Progenitor cell of endocrine pancreas (in vitro differentiated cells): ENCODE measurements at regions not wholly inside any gene's neighbourhood (a gene's known extent, or its start where the extent isn't known, plus 50 kb on each side); places are given as distances from the start of the nearest gene placed in this dataset.

Source experiments
- DNase-seq: peaks from one replicate; pipeline ENCODE4 v3.0.0; 2021; ENCODE audit warnings: low spot score; ENCODE audit not compliant: unreplicated experiment
- H3K27ac Mint-ChIP-seq: 2 replicates; pipeline ENCODE4 v1.8.0; 2021; ENCODE audit warnings: mild to moderate bottlenecking, moderate library complexity, mixed read lengths
- H3K27me3 Mint-ChIP-seq: 2 replicates; pipeline ENCODE4 v1.8.0; 2021; ENCODE audit warnings: mixed read lengths
- H3K36me3 Mint-ChIP-seq: 2 replicates; pipeline ENCODE4 v1.8.0; 2022; ENCODE audit warnings: mixed read lengths; ENCODE audit not compliant: insufficient read depth
- H3K4me1 Mint-ChIP-seq: 2 replicates; pipeline ENCODE4 v1.8.0; 2021; ENCODE audit warnings: low read depth, mixed read lengths
- H3K4me3 Mint-ChIP-seq: 2 replicates; pipeline ENCODE4 v1.8.0; 2021; ENCODE audit warnings: low read depth, mild to moderate bottlenecking, moderate library complexity, mixed read lengths
- H3K9me3 Mint-ChIP-seq: 2 replicates; pipeline ENCODE4 v1.8.0; 2021; ENCODE audit warnings: low read depth, mixed read lengths
- TF ChIP-seq, protein P1 (sequence below): fragments of 200-600 bp; sonication (generic); IDR thresholded peaks from one replicate; pipeline ENCODE4 v1.5.0; 2021; ENCODE audit warnings: antibody characterized with exemption, mild to moderate bottlenecking; ENCODE audit not compliant: unreplicated experiment

DNA sequence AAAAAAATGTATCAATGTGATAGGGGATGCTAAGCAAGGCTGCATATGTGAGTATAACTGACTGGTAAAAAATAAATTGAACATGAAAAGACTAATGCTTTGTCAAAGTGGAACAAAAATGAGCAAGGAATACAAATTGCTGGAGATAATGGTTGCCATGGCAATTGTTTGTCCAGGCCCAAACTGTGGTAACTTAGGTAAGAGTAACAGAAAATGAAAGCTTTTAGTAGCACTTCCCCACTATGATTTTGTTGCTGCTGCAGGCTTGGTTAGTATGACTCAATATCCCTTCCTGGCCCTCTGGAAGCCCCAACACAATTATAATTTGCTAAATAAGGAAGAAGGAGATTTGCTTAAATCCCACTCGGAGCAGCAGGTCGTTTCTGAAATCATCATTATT is 577.1 kb downstream of the DOK5 start:
- H3K36me3 Mint-ChIP-seq = no peaks in the 10 kb centered on the region
- peaks cover 9% of the 10 kb centered on the region for H3K4me1 Mint-ChIP-seq
- no peaks in the 10 kb centered on the region for H3K9me3 Mint-ChIP-seq
- TF ChIP-seq, protein P1, sequence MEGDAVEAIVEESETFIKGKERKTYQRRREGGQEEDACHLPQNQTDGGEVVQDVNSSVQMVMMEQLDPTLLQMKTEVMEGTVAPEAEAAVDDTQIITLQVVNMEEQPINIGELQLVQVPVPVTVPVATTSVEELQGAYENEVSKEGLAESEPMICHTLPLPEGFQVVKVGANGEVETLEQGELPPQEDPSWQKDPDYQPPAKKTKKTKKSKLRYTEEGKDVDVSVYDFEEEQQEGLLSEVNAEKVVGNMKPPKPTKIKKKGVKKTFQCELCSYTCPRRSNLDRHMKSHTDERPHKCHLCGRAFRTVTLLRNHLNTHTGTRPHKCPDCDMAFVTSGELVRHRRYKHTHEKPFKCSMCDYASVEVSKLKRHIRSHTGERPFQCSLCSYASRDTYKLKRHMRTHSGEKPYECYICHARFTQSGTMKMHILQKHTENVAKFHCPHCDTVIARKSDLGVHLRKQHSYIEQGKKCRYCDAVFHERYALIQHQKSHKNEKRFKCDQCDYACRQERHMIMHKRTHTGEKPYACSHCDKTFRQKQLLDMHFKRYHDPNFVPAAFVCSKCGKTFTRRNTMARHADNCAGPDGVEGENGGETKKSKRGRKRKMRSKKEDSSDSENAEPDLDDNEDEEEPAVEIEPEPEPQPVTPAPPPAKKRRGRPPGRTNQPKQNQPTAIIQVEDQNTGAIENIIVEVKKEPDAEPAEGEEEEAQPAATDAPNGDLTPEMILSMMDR = no peak
- no peak overlapping the region for H3K4me3 Mint-ChIP-seq
- H3K27me3 Mint-ChIP-seq = peaks cover 3% of the 10 kb centered on the region
- H3K27ac Mint-ChIP-seq = no peak overlapping the region
- no peak for DNase-seq

DNA sequence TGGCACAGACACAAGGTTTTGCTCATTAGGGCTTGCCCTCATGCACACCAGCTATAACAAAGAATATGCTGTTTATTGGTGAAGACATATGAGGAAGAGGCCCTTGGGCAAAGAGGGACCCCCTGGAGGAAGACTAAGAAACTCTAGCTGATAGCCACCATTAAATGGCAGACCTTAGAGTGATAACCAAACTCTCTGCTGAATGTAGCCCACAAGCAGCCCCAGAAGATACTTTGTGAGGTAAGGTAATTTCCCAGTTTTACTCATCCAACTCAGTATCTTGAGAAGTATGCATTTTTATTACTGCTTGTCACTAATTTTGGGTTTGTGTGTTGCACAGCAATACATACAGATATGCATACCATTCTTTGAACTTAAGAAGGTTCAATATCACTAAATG is 563.3 kb downstream of the DOK5 start:
- DNase-seq = no peak
- no peaks in the 10 kb centered on the region for H3K9me3 Mint-ChIP-seq
- H3K27ac Mint-ChIP-seq = no peak overlapping the region
- no peak overlapping the region for H3K4me3 Mint-ChIP-seq
- H3K36me3 Mint-ChIP-seq = no peaks in the 10 kb centered on the region
- no peaks in the 10 kb centered on the region for H3K4me1 Mint-ChIP-seq
- no peaks in the 10 kb centered on the region for H3K27me3 Mint-ChIP-seq
- TF ChIP-seq, protein P1 = no peak

DNA sequence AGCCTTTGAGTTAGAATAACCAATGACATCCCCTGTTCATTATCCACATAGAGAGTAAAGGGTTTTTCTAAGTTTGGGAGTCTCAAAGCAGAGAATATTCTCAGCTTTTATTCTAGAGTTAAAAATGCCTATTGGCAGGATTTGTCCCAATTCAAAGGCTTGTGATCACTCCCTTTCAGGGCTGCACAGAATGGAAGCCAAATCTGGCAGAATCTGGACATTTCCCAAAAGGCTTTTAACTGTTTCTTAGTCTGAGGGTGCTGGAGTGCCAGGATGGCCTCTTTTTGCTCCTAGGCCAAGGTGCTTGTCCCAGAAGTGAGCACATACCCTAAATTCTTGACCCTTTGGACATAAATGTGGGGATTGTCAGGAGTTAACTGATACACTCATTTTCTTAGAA is 556.6 kb downstream of the DOK5 start:
- Mint-ChIP-seq H3K9me3 (no peaks in the 10 kb centered on the region), H3K4me3 (no peak overlapping the region), H3K4me1 (no peaks in the 10 kb centered on the region), H3K36me3 (no peaks in the 10 kb centered on the region), H3K27ac (no peak overlapping the region), H3K27me3 (no peaks in the 10 kb centered on the region)
- TF ChIP-seq, protein P1 = no peak
- DNase-seq = no peak

DNA sequence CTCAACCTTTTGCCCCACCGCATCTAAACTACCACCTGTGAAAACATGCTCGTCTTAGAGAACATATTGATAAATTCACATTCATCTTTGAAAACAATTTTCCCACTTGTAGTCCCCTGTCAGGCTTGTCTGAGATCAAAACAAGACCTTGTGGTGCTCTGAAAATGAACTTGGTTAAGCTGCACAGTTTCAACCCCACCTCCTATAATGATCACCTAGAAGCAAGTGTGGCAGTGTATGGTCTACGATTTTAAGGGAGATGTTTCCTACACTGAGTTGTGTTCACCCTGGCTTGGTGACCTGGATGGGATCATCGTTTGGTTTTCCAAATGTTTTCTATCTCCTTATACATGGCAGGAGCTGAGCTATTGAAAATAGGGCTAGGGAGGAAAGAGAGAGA is 539.4 kb downstream of the DOK5 start:
- H3K27ac Mint-ChIP-seq = no peak overlapping the region

DNA sequence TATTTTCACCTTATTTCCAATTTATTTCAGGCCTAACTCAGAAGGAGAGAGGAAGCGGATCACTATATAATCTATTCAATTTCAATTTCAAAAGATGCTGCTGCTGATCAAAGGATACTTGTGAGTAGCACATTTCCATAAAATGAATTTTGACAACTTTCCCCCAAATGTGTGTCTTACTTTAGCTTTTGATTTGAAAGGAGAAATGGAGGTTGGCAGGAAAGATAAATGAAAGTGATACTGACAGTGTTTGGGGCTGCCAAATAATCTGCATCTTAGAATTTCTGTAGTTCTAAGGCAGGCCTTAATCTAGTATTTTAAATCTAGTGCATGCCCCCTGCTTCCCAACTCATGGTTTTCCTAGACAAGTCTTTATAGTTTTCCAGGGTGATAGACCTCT is 535.4 kb downstream of the DOK5 start:
- Mint-ChIP-seq H3K4me1 (no peaks in the 10 kb centered on the region), H3K36me3 (no peaks in the 10 kb centered on the region), H3K27ac (no peak overlapping the region), H3K9me3 (no peaks in the 10 kb centered on the region), H3K27me3 (peaks cover 4% of the 10 kb centered on the region), H3K4me3 (no peak overlapping the region)
- DNase-seq = no peak
- TF ChIP-seq, protein P1 = no peak

More for the DNA sequence above, 539.4 kb downstream of the DOK5 start:
- DNase-seq = no peak
- Mint-ChIP-seq H3K4me3 (no peak overlapping the region), H3K36me3 (no peaks in the 10 kb centered on the region), H3K9me3 (no peaks in the 10 kb centered on the region), H3K27me3 (no peaks in the 10 kb centered on the region), H3K4me1 (no peaks in the 10 kb centered on the region)
- TF ChIP-seq, protein P1 = no peak
